HG03571 (cell line): ENCODE measurements at regions not wholly inside any gene's neighbourhood (a gene's known extent, or its start where the extent isn't known, plus 50 kb on each side); places are given as distances from the start of the nearest gene placed in this dataset.

Experiments used
- ATAC-seq: cut with Tn5 transposase; IDR thresholded peaks from one replicate; pipeline ENCODE4 v1.9.1; 2021; ENCODE audit not compliant: unreplicated experiment

- no peak for ATAC-seq
Observed at GRCh38 chr3:139197251-139197650, 146.6 kb upstream of the MRPS22 start.

- no peak for ATAC-seq
Observed at GRCh38 chr3:139198186-139198585, 145.6 kb upstream of the MRPS22 start.

- ATAC-seq = no peak
Observed at GRCh38 chr3:139198929-139199328, 144.9 kb upstream of the MRPS22 start.

GRCh38 chr3:139199421-139200010, 144.3 kb upstream of the MRPS22 start:
- no peak for ATAC-seq

- ATAC-seq = no peak
Observed at GRCh38 chr3:139201446-139202225, 142.2 kb upstream of the MRPS22 start.

- no peak for ATAC-seq
Observed at GRCh38 chr3:139202226-139202958, 141.4 kb upstream of the MRPS22 start.

- ATAC-seq = no peak
Observed at GRCh38 chr3:139202959-139203349, 140.9 kb upstream of the MRPS22 start.

GRCh38 chr3:139203752-139204151, 140.1 kb upstream of the MRPS22 start:
- no peak for ATAC-seq

GRCh38 chr3:139204728-139205127, 139.1 kb upstream of the MRPS22 start:
- no peak for ATAC-seq

- no peak for ATAC-seq
Observed at GRCh38 chr3:139213936-139214335, 129.9 kb upstream of the MRPS22 start.

GRCh38 chr3:139216958-139217357, 126.9 kb upstream of the MRPS22 start:
- no peak for ATAC-seq

GRCh38 chr3:139217633-139218032, 126.2 kb upstream of the MRPS22 start:
- ATAC-seq = no peak

- no peak for ATAC-seq
Observed at GRCh38 chr3:139218046-139218445, 125.8 kb upstream of the MRPS22 start.

GRCh38 chr3:139219463-139219862, 124.4 kb upstream of the MRPS22 start:
- ATAC-seq = no peak

- no peak for ATAC-seq
Observed at GRCh38 chr3:139222100-139222657, 121.6 kb upstream of the MRPS22 start.

- no peak for ATAC-seq
Observed at GRCh38 chr3:139225548-139225947, 118.3 kb upstream of the MRPS22 start.

- no peak for ATAC-seq
Observed at GRCh38 chr3:139226731-139227130, 117.1 kb upstream of the MRPS22 start.

- no peak for ATAC-seq
Observed at GRCh38 chr3:139227165-139227564, 116.7 kb upstream of the MRPS22 start.

- ATAC-seq = no peak
Observed at GRCh38 chr3:139227827-139228226, 116.0 kb upstream of the MRPS22 start.

GRCh38 chr3:139230391-139230790, 113.4 kb upstream of the MRPS22 start:
- no peak for ATAC-seq

GRCh38 chr3:139231555-139232281, 112.1 kb upstream of the MRPS22 start:
- ATAC-seq = no peak
